CD8-positive, alpha-beta memory T cell (primary cell): ENCODE measurements at regions not wholly inside any gene's neighbourhood (a gene's known extent, or its start where the extent isn't known, plus 50 kb on each side); places are given as distances from the start of the nearest gene placed in this dataset.

Experiments
- CTCF ChIA-PET: fragments of 350-600 bp; sonication (Branson Sonifier 250); formaldehyde crosslinking; loops from one replicate; lab custom pipeline; 2021; ENCODE audit warnings: antibody characterized with exemption; lab: Charles Lee
- POLR2A ChIA-PET: fragments of 350-600 bp; sonication (Branson Sonifier 250); formaldehyde crosslinking; loops from one replicate; lab custom pipeline; 2021; ENCODE audit warnings: antibody characterized with exemption; lab: Charles Lee
- DNase-seq, 5 donors: peaks; one replicate each; pipeline versions ENCODE4 v3.0.0 to v3.0.0-alpha.2; 2020 to 2022; ENCODE audit warnings: mixed read lengths in 1 of 5
- H3K27ac ChIP-seq: one replicate; pipeline ENCODE4 v1.7.0; 2013; ENCODE audit warnings: low read depth, mild to moderate bottlenecking, low read length, moderate library complexity
- H3K27me3 ChIP-seq: 2 replicates; pipeline ENCODE4 v1.7.0; 2013; ENCODE audit warnings: low read length, mild to moderate bottlenecking; ENCODE audit not compliant: insufficient read depth, poor library complexity, severe bottlenecking
- H3K36me3 ChIP-seq: 2 replicates; pipeline ENCODE4 v1.7.0; 2013; ENCODE audit warnings: mild to moderate bottlenecking, low read length, moderate library complexity; ENCODE audit not compliant: insufficient read depth
- H3K4me1 ChIP-seq: 2 replicates; pipeline ENCODE4 v1.7.0; 2013; ENCODE audit warnings: mild to moderate bottlenecking, low read length, moderate library complexity; ENCODE audit not compliant: insufficient read depth
- H3K4me3 ChIP-seq: 2 replicates; pipeline ENCODE4 v1.7.0; 2013; ENCODE audit warnings: mild to moderate bottlenecking, low read length
- H3K9me3 ChIP-seq: 2 replicates; pipeline ENCODE4 v1.7.0; 2013; ENCODE audit warnings: mild to moderate bottlenecking, low read length
- H3K27ac Mint-ChIP-seq, 8 donors: one replicate each; pipeline ENCODE4 v1.8.0; 2020 to 2021; ENCODE audit warnings: mixed read lengths in 8 of 8, mild to moderate bottlenecking in 6 of 8, inconsistent platforms in 3 of 8, moderate library complexity in 3 of 8
- H3K27me3 Mint-ChIP-seq, 2 donors: one replicate each; pipeline ENCODE4 v1.8.0; 2020 to 2021; ENCODE audit warnings: mixed read lengths in 2 of 2, mild to moderate bottlenecking in 1 of 2, moderate library complexity in 1 of 2
- H3K36me3 Mint-ChIP-seq, 3 donors: one replicate each; pipeline ENCODE4 v1.8.0; 2020 to 2021; ENCODE audit warnings: mixed read lengths in 3 of 3, inconsistent platforms in 1 of 3, mild to moderate bottlenecking in 1 of 3
- H3K4me1 Mint-ChIP-seq, 3 donors: one replicate each; pipeline ENCODE4 v1.8.0; 2020 to 2021; ENCODE audit warnings: mixed read lengths in 3 of 3, inconsistent platforms in 1 of 3, mild to moderate bottlenecking in 1 of 3
- H3K4me3 Mint-ChIP-seq, 7 donors: one replicate each; pipeline ENCODE4 v1.8.0; 2020 to 2021; ENCODE audit warnings: mixed read lengths in 7 of 7, mild to moderate bottlenecking in 6 of 7, moderate library complexity in 4 of 7, inconsistent platforms in 2 of 7
- H3K9me3 Mint-ChIP-seq, 5 donors: one replicate each; pipeline ENCODE4 v1.8.0; 2020 to 2022; ENCODE audit warnings: mixed read lengths in 5 of 5, mild to moderate bottlenecking in 3 of 5, moderate library complexity in 2 of 5, inconsistent platforms in 1 of 5

DNA sequence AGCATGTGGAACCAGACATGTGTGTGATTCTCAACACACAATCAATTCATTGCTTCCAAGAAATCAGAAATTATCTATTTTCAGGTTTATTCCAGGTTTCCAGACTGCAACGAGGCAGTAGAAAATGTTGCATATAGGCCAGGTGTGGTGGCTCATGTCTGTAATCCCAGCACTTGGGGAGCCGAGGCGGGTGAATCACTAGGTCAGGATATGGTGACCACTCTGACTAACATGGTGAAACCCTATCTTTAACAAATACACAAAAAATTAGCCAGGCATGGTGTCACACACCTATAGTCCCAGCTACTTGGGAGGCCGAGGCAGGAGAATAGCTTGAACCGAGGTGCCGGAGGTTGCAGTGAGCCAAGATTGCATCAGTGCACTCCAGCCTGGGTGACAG, 1289.9 kb downstream of the NLGN4Y start:
- peaks cover 0 to 5% (median 0%) of the 10 kb centered on the region in 5 donors for H3K9me3 Mint-ChIP-seq
- H3K4me3 ChIP-seq: no peak overlapping the region
- ChIA-PET CTCF (no interaction called here), POLR2A (no interaction called here)
- H3K36me3 Mint-ChIP-seq: no peaks in the 10 kb centered on the region
- H3K27me3 ChIP-seq: no peaks in the 10 kb centered on the region
- H3K9me3 ChIP-seq: no peaks in the 10 kb centered on the region
- H3K27ac Mint-ChIP-seq: no peak overlapping the region
- H3K4me1 ChIP-seq: no peaks in the 10 kb centered on the region
- no peak overlapping the region for H3K27ac ChIP-seq
- H3K36me3 ChIP-seq: no peaks in the 10 kb centered on the region
- H3K4me1 Mint-ChIP-seq: no peaks in the 10 kb centered on the region
- no peak for DNase-seq
- H3K4me3 Mint-ChIP-seq: no peak overlapping the region
- no peaks in the 10 kb centered on the region for H3K27me3 Mint-ChIP-seq
